ENCODE measurements at regions not wholly inside any gene's neighbourhood (a gene's known extent, or its start where the extent isn't known, plus 50 kb on each side); places are given as distances from the start of the nearest gene placed in this dataset.
"Not testable (repeated sequence)": the region's sequence is repeated elsewhere in the genome, so short reads cannot be mapped to it uniquely, and the experiment has no call there.

DNA sequence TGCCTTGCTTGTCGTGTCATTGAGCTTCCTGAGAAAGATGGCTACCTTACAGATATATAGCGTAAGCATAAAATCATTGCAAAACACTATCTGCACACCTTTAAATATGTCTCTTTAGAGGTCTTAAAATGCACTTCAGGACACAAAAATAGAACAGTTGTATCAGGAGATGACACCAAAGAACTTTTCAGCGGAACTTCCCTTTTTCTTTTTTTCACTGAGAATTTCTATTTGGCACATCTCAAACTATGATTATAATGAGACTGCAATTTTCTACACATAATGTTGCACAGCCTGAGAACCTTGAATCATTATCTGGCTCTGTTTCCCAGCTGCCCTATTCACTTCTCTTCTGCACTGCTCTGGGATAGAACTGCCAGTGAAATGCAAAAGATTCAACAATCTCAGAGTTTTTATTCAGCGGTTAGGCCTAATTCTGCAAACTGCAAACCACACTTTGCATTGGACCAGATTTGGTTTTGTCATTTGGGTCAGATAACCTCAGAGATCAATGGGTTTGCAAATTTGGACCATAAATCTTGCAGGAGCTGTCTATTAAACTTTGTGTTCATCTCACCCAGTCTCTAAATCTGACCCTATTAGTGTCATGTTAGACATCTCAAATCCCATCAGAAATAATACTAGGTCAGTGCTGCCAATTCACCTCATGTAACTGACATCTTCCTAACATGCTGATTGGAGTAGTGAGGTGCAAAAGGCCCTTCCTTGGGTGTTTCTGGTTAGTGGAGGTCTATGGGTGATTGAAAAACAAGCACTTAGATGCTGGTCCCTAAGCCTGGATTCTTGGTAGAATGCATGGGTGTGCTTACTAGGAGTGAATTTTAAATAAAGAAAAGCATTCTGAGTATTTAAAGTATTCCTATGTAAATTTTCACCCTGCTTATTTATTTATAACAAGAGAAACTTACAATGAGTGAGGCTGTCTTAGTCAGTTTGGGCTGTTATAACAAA lies 382.7 kb downstream of the UTRN start:
- H3K4me3 ChIP-seq (ENCODE audit: low read depth, low read length): no peak overlapping the region

DNA sequence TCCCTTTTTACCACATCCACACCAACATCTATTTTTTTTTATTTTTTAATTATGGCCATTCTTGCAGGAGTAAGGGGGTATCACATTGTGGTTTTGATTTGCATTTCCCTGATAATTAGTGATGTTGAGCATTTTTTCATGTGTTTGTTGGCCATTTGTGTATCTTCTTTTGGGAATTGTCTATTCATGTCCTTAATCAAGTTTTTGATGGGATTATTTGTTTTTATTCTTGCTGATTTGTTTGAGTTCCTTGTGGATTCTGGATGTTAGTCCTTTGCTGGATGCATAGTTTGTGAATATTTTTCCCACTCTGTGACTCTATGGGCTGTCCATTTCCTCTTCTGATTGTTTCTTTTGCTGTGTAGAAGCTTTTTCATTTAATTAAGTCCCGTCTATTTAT lies 385.1 kb downstream of the UTRN start:
- H3K4me3 ChIP-seq (ENCODE audit: low read depth, low read length): not testable (repeated sequence)

GRCh38 chr6:144673807-144674206 lies 388.7 kb downstream of the UTRN start:
- H3K4me3 ChIP-seq (ENCODE audit: low read depth, low read length): no peak overlapping the region

DNA sequence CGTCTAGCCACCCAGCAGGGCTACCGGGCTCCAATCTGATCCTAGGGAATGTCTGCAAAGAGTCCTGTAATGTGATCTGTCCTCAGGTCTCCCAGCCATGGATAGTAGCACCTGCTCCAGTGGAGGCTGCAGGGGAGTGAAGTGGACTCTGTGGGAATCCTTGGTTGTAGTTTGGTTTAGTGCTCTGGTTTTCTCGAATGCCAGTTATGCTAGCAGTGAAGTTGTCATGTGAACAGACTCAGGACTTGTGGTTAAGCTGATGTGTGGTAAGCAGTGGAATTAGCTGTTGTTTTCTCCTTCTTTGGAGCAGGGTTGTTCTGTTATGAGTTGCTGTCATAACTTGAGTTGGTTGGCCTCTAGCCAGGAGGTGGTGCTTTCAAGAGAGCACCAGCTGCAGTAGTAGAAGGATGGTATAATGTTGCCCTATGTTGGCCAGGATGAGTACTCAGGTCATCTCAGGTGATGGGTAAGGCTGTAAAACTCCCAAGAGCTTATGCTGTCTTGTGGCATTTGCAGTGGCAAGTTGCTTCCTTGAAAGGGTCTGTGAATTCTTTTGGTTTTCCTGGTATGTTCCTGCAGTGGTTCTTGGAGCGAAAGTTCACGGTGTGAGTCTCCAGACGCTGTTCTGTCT lies 390.2 kb downstream of the UTRN start:
- H3K4me3 ChIP-seq (ENCODE audit: low read depth, low read length): no peak overlapping the region

GRCh38 chr6:144676310-144676709 lies 391.2 kb downstream of the UTRN start:
- H3K4me3 ChIP-seq (ENCODE audit: low read depth, low read length): not testable (repeated sequence)

- H3K4me3 ChIP-seq (ENCODE audit: low read depth, low read length): not testable (repeated sequence)
These were observed 392.1 kb downstream of the UTRN start for GRCh38 chr6:144677263-144677662.

DNA sequence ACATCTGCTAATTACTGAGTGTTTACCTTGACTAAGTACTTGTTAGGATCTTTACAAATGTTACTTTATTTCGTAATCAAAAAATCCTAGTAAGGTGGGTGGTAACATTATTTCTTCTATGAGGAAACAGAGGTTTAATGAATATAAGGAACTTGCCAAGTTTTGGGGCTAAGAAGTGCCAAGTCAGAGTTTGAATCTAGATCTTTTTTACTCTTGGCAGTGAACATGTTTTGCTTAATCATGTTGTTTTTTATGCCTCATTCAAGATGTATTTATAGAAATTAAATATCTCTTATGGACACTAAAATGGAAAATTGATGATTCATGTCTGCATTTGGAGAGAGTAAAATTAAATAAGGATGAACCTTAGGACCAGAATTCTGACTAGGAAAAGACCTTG lies 393.7 kb downstream of the UTRN start:
- no peak overlapping the region for H3K4me3 ChIP-seq (ENCODE audit: low read depth, low read length)

GRCh38 chr6:144681334-144681733 lies 396.2 kb downstream of the UTRN start:
- no peak overlapping the region for H3K4me3 ChIP-seq (ENCODE audit: low read depth, low read length)

DNA sequence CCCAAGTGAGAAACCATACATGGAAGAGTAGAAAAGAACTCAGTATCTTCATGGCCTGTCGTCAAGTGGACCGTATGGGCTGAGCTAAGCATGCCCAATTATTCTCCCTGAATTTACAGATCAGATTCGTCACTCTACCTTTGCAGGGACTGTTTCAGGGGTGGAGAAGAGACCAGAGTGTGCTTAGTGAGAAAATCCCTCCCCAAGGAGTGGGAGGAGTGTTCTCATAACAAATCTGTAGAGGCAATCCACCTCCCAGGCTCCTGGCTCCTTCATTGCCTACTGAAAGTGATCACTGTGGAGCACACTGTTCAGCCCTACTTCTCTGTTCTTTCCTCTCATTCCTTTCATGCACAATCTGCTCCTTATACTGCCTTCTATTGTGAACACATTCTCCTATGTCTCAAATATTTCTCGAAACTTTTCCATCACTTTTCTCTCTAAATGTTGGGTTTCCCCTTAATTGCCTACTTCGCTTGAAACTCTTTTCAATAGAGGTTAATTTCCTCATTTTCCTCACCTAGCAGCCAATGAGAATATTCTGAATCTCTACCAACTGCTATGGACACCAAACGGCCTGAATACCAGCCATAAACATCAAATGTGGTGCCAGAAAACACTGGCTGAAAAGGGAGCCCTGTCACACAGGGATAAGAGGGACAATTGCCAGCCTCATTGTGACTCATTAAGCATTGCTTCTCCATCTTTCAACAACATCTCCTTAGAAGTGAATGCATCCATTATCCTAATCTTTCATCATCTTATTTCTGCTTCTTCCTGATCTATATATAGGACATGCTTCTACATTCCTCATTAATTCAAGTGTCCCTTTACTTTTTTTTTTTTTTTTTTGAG lies 398.3 kb downstream of the UTRN start:
- H3K4me3 ChIP-seq (ENCODE audit: low read depth, low read length): no peak overlapping the region

GRCh38 chr6:144688713-144689112 lies 403.6 kb downstream of the UTRN start:
- no peak overlapping the region for H3K4me3 ChIP-seq (ENCODE audit: low read depth, low read length)

DNA sequence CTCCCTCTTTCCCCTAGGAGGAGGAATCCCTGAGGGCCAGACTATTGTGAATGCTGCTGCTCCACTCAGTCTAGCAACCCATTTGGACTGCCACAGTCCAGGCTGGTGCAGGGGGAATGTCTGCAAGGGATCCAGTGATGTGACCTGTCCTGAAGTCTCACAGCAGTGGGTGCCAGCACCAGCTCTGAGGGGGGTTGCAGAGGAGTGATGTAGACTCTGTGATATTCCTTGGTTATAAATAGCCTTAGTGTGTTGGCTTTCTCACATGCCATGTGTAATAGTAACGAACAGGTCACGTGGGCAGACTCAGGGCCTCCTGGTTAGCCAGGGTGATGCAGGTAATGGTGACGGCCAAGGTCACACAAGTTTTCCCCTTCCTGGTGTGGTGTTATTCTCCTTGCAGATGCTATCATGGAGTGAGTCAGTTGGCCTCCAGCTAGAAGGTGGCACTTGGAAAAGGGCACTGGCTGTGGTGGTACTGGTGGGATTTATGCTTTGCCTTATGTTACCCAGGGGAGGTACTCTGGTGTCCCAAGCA lies 404.4 kb downstream of the UTRN start:
- no peak overlapping the region for H3K4me3 ChIP-seq (ENCODE audit: low read depth, low read length)

- no peak overlapping the region for H3K4me3 ChIP-seq (ENCODE audit: low read depth, low read length)
These were observed 405.0 kb downstream of the UTRN start for GRCh38 chr6:144690133-144690532.

DNA sequence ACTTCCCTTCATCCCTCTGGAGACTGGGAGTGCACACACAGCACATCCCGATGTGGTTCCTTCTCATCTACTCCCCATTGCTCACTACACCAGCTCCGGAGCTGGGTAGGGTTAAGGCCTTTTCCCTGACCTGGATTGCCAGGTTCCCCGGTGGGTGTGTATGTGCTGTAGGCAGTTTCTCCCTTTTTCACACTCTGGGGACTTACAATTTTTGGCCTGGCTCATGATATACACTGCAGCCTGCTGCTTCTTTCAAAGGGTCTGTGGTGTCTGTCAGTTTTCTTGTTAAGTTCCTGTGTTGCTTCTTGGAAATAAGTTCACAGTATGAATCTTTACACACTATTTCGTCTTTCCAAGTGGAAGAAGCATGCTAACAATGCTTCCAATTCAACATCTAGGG lies 405.5 kb downstream of the UTRN start:
- H3K4me3 ChIP-seq (ENCODE audit: low read depth, low read length): no peak overlapping the region

- H3K4me3 ChIP-seq (ENCODE audit: low read depth, low read length): not testable (repeated sequence)
These were observed 406.9 kb downstream of the UTRN start for GRCh38 chr6:144692050-144692449.

DNA sequence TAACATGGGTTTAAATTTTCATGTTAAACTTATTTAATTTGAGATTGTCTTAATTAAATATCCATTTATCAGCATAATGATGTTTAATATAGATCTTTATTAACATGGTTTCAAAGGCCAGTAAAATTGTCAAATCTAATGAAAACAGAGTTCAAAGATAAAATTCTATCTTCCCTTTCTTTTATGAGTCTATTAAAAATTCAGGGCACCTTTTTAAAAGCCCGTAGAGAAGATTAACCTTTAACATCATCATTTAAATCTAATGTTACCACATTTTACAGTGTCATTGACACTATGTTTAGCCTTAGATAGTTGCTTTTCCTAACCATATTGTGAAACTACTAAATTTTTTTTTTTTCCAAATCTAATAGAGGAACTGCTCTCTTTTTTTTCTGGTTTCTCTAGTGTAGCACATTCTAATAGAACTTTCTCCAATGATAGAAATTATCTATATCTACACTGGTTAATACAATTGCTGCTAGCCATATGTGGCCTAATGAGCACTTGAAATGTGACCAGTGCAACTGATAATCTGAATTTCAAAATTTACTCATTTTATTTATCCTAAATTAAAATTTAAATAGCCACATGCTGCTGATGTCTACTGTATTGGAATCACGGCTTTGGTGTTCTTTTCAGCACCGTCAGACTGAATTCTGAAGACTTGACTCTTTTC lies 410.9 kb downstream of the UTRN start:
- no peak overlapping the region for H3K4me3 ChIP-seq (ENCODE audit: low read depth, low read length)

- no peak overlapping the region for H3K4me3 ChIP-seq (ENCODE audit: low read depth, low read length)
These were observed 411.7 kb downstream of the UTRN start for GRCh38 chr6:144696610-144697368.

GRCh38 chr6:144697369-144697760 lies 412.2 kb downstream of the UTRN start:
- no peak overlapping the region for H3K4me3 ChIP-seq (ENCODE audit: low read depth, low read length)

GRCh38 chr6:144697801-144698200 lies 412.7 kb downstream of the UTRN start:
- H3K4me3 ChIP-seq (ENCODE audit: low read depth, low read length): no peak overlapping the region

GRCh38 chr6:144702781-144703180 lies 417.6 kb downstream of the UTRN start:
- H3K4me3 ChIP-seq (ENCODE audit: low read depth, low read length): no peak overlapping the region

DNA sequence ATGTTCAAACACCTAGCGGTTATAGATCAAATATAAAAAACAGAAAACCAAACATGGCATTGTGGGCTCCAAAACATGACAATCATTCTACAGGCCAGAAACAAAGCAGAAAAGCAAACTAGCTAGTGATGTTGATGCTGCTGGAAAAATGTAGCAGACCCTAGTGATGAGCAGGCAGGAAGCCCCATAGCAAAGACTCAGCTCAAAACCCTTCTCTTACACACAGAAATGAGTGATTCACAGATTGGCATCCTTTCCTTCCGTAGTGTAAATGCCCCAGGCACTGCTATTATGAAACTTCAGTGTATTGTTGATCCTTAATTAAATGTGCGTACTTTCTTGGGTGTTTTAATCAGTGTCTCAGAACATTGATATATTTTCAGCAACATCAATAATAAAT lies 425.1 kb downstream of the UTRN start:
- H3K4me3 ChIP-seq (ENCODE audit: low read depth, low read length): no peak overlapping the region
